Astrocyte of the cerebellum (primary cell): ENCODE measurements at regions not wholly inside any gene's neighbourhood (a gene's known extent, or its start where the extent isn't known, plus 50 kb on each side); places are given as distances from the start of the nearest gene placed in this dataset.
"Not testable (repeated sequence)": the region's sequence is repeated elsewhere in the genome, so short reads cannot be mapped to it uniquely, and the experiment has no call there.

ENCODE experiments used
- DNase-seq: peaks from one replicate; pipeline ENCODE4 v3.0.0-alpha.2; 2011; ENCODE audit warnings: low read depth
- H3K4me3 ChIP-seq: 2 replicates; pipeline ENCODE4 v1.5.1; 2011; ENCODE audit warnings: mild to moderate bottlenecking, low read depth, low read length, moderate library complexity
- in situ Hi-C: cut with HindIII; loops from 2 replicates; pipeline ENCODE4 v1.10.0; 2017; ENCODE audit warnings: low sequenced_read_pairs
- TF ChIP-seq, protein P1 (sequence below): IDR thresholded peaks from 2 replicates; pipeline ENCODE4 v1.5.1; 2012; ENCODE audit warnings: low read length, low read depth, moderate library complexity, mild to moderate bottlenecking; ENCODE audit errors: missing control alignments

- DNase-seq = no peak
- in situ Hi-C loops = no loop called here
Measured at GRCh38 chr10:3380406-3381050, 207.9 kb upstream of the PITRM1 start.

GRCh38 chr10:3376631-3377030 lies 204.0 kb upstream of the PITRM1 start:
- TF ChIP-seq, protein P1, sequence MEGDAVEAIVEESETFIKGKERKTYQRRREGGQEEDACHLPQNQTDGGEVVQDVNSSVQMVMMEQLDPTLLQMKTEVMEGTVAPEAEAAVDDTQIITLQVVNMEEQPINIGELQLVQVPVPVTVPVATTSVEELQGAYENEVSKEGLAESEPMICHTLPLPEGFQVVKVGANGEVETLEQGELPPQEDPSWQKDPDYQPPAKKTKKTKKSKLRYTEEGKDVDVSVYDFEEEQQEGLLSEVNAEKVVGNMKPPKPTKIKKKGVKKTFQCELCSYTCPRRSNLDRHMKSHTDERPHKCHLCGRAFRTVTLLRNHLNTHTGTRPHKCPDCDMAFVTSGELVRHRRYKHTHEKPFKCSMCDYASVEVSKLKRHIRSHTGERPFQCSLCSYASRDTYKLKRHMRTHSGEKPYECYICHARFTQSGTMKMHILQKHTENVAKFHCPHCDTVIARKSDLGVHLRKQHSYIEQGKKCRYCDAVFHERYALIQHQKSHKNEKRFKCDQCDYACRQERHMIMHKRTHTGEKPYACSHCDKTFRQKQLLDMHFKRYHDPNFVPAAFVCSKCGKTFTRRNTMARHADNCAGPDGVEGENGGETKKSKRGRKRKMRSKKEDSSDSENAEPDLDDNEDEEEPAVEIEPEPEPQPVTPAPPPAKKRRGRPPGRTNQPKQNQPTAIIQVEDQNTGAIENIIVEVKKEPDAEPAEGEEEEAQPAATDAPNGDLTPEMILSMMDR = no peak
- in situ Hi-C loops = no loop called here
- no peak for DNase-seq
- no peak overlapping the region for H3K4me3 ChIP-seq

More at GRCh38 chr10:3380406-3381050, 207.9 kb upstream of the PITRM1 start:
- TF ChIP-seq, protein P1 = no peak
- H3K4me3 ChIP-seq = no peak overlapping the region

DNA sequence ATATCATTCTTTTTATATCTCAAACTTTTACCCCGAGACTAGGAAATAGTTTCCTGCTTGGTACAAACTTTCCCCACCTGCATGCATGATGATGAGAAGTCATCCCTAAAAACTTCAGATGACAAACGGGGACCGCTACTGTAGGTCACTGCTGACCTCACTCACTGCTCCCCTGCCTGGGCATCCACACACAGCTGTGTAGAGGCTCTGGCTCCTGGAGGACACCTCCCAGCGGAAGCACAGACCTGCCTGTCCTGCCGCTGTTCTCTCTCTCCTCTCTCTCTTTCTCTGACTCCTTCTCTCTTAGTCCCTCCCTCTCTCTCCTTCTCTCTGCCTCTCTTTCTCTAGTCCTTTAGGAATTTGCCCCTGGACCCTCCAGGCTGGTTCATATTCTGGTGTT lies 202.9 kb upstream of the PITRM1 start:
- H3K4me3 ChIP-seq = no peak overlapping the region
- DNase-seq = no peak
- in situ Hi-C loops = no loop called here
- TF ChIP-seq, protein P1 = no peak

DNA sequence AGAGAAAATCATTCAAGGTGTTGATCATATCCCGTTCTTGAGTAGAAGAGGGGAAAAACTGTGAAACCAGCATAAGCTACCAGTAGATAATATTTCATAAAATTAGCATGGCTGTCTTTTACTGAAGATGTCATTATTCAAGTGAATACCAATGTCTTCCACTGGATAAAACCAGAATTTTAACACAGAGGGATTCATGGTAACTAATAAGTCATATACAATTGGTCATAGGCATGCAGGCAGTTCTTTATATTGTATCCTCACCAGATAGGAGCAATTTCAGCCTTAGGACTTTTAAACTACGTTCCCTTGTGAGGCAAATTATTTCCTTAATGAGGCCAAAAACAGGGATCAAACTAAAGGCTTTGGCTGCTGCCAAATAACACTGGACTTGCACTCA lies 202.3 kb upstream of the PITRM1 start:
- no peak overlapping the region for H3K4me3 ChIP-seq
- TF ChIP-seq, protein P1 = no peak
- in situ Hi-C loops = no loop called here
- no peak for DNase-seq

DNA sequence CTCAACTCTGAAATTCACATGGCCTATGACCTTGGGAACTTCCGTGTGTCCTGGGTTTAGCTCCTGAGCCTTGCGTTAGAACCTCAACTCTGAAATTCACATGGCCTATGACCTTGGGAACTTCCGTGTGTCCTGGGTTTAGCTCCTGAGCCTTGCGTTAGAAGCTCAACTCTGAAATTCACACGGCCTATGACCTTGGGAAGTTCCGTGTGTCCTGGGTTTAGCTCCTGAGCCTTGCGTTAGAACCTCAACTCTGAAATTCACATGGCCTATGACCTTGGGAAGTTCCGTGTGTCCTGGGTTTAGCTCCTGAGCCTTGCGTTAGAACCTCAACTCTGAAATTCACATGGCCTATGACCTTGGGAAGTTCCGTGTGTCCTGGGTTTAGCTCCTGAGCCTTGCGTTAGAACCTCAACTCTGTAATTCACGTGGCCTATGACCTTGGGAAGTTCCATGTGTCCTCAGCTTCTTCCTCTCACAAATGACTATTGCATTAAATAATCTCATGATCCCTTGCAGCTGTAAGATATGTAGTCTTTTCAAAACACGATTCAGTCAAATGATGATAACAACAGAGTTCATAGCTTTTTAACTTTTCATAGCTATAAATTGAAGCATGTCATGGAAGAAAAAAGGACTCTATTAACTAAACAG lies 200.9 kb upstream of the PITRM1 start:
- H3K4me3 ChIP-seq, in situ Hi-C loops, DNase-seq: not testable (repeated sequence)

- H3K4me3 ChIP-seq = no peak overlapping the region
- DNase-seq = peak; percentile 31
- TF ChIP-seq, protein P1 = no peak
- in situ Hi-C loops = no loop called here
Measured at GRCh38 chr10:3372281-3372680, 199.7 kb upstream of the PITRM1 start.

DNA sequence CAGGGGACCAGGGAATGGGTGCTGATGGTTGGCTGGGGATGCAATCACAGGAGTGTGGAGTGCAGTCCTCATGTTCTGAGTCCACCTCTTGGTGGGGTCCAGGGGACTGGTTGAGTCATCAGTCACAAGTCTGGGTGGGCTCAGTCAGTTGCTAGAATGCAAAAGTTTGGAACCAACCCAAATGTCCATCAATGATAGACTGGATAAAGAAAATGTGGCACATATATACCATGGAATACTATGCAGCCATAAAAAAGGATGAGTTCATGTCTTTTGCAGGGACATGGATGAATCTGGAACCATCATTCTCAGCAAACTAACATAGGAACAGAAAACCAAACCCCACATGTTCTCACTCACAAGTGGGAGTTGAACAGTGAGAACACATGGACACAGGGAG lies 199.0 kb upstream of the PITRM1 start:
- H3K4me3 ChIP-seq, DNase-seq, in situ Hi-C loops: not testable (repeated sequence)
